ENCODE measurements at regions not wholly inside any gene's neighbourhood (a gene's known extent, or its start where the extent isn't known, plus 50 kb on each side); places are given as distances from the start of the nearest gene placed in this dataset.

DNA sequence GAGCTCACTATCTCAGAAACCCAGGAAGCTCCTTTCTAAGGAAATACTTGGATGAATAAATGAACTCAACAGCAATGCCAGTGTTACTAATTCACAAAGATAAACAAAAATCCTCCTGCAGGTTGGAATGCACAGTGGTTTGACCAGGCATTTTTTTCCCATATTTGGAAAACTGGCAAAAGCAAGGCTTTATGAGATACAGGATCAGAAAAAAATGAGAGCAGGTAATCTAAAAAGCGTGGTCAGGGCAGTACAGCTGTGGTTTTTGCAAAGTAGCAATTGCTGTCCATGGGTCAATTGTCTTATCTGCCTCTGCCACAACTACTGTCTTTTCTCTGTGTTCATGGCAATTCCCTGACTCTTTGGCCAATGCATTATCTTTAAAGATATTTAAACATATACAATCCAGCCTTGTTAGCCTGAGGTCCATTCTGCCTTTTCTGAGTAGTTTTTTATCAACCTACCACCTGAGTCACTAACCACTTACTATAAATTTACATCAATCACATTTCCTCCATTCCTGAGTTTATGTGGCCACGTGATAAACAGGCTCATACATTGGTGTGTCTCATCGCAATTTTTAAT lies 564.5 kb upstream of the IGFBP3 start:
- Histone ChIP-seq H3K36me3 (ENCODE audit: insufficient read depth) (no peaks in the 10 kb centered on the region), H3K4me3 (IDR thresholded peaks at IDR 0.05; ENCODE audit: insufficient read depth, low read depth, low read length) (no peak overlapping the region), H2AFZ (ENCODE audit: low read depth) (no peak overlapping the region), H4K20me1 (ENCODE audit: insufficient read depth) (no peaks in the 10 kb centered on the region), H3K4me2 (no peak overlapping the region), H3K27ac (no peak overlapping the region), H3K9ac (no peak overlapping the region), H3K79me2 (ENCODE audit: insufficient read depth, low read depth) (no peaks in the 10 kb centered on the region), H3K27me3 (ENCODE audit: insufficient read depth, low read depth) (no peaks in the 10 kb centered on the region), H3K4me1 (ENCODE audit: low read depth, poor library complexity, severe bottlenecking) (no peaks in the 10 kb centered on the region)
- TF ChIP-seq, protein P1, sequence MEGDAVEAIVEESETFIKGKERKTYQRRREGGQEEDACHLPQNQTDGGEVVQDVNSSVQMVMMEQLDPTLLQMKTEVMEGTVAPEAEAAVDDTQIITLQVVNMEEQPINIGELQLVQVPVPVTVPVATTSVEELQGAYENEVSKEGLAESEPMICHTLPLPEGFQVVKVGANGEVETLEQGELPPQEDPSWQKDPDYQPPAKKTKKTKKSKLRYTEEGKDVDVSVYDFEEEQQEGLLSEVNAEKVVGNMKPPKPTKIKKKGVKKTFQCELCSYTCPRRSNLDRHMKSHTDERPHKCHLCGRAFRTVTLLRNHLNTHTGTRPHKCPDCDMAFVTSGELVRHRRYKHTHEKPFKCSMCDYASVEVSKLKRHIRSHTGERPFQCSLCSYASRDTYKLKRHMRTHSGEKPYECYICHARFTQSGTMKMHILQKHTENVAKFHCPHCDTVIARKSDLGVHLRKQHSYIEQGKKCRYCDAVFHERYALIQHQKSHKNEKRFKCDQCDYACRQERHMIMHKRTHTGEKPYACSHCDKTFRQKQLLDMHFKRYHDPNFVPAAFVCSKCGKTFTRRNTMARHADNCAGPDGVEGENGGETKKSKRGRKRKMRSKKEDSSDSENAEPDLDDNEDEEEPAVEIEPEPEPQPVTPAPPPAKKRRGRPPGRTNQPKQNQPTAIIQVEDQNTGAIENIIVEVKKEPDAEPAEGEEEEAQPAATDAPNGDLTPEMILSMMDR (conservative IDR thresholded peaks at IDR 0.05; ENCODE audit: low read depth, low read length): no peak

DNA sequence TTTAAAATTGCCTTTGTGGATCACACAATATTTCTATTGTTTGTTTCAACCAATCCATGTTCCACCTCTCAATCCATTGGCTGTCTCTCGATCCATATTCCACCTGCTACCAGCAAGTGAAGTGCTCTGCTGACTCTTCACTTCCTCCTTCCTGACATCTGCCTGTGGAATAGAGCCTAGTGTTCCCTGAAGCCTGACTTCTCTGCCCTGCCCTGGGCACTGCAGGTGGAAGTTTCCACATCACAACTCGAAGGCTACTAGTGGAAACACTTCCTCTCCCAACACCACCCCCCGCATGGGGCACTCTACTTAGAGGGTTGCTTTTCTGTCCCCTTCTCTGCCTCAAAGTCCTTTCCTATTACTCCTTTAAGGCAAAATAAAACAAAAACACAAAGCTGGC lies 563.8 kb upstream of the IGFBP3 start:
- no peak overlapping the region for H2AFZ ChIP-seq (ENCODE audit: low read depth)
- no peak overlapping the region for H3K4me3 ChIP-seq (IDR thresholded peaks at IDR 0.05; ENCODE audit: insufficient read depth, low read depth, low read length)
- TF ChIP-seq, protein P1 (conservative IDR thresholded peaks at IDR 0.05; ENCODE audit: low read depth, low read length): no peak
- no peak overlapping the region for H3K4me2 ChIP-seq
- H3K4me1 ChIP-seq (ENCODE audit: low read depth, poor library complexity, severe bottlenecking): no peaks in the 10 kb centered on the region
- H3K27ac ChIP-seq: no peak overlapping the region
- H4K20me1 ChIP-seq (ENCODE audit: insufficient read depth): no peaks in the 10 kb centered on the region
- H3K9ac ChIP-seq: no peak overlapping the region
- H3K36me3 ChIP-seq (ENCODE audit: insufficient read depth): no peaks in the 10 kb centered on the region
- H3K79me2 ChIP-seq (ENCODE audit: insufficient read depth, low read depth): no peaks in the 10 kb centered on the region
- no peaks in the 10 kb centered on the region for H3K27me3 ChIP-seq (ENCODE audit: insufficient read depth, low read depth)

DNA sequence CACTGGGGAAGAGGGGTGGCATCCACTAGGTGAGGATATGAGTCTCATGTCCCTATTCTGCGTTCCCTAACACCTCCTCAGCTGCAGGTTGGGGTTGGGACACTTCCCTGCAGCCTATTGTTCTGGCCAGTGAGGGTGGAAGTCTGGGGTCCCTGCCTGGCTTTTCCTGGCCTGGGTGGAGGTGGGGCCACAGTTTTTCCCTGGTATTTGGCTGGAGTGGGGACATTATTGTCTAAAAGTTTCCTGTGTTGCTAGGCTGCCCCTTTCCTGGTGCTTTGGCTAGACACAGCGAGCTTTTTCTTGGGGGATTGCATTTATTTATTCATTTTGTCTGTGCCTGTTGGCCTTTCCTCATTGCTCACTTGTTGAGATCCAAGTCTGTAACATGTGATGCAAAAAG lies 559.5 kb upstream of the IGFBP3 start:
- no peak overlapping the region for H3K4me3 ChIP-seq (IDR thresholded peaks at IDR 0.05; ENCODE audit: insufficient read depth, low read depth, low read length)
- no peak overlapping the region for H3K27ac ChIP-seq
- H3K36me3 ChIP-seq (ENCODE audit: insufficient read depth): no peaks in the 10 kb centered on the region
- no peaks in the 10 kb centered on the region for H3K4me1 ChIP-seq (ENCODE audit: low read depth, poor library complexity, severe bottlenecking)
- TF ChIP-seq, protein P1 (conservative IDR thresholded peaks at IDR 0.05; ENCODE audit: low read depth, low read length): no peak
- H3K4me2 ChIP-seq: no peak overlapping the region
- no peak overlapping the region for H2AFZ ChIP-seq (ENCODE audit: low read depth)
- no peak overlapping the region for H3K9ac ChIP-seq
- no peaks in the 10 kb centered on the region for H3K27me3 ChIP-seq (ENCODE audit: insufficient read depth, low read depth)
- H3K79me2 ChIP-seq (ENCODE audit: insufficient read depth, low read depth): no peaks in the 10 kb centered on the region
- H4K20me1 ChIP-seq (ENCODE audit: insufficient read depth): no peaks in the 10 kb centered on the region

DNA sequence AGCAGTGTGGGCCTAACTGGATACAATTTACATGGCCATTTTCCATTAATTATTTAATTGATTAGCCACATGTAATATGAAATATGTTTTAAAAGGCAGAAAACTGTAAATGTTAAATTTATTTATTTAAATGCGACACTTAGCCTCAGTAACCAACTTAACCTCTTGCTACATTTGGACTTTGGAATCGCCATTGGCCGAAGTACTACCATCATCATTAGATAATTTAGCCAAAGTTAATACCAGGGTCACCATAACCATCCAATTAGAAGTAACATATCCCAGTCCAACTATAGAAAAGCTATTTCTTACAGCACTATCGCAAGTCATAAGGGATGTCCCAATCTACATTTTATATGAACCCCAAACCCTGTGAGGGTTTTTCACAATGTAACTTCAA lies 558.6 kb upstream of the IGFBP3 start:
- TF ChIP-seq, protein P1 (conservative IDR thresholded peaks at IDR 0.05; ENCODE audit: low read depth, low read length): no peak
- Histone ChIP-seq H2AFZ (ENCODE audit: low read depth) (no peak overlapping the region), H3K36me3 (ENCODE audit: insufficient read depth) (no peaks in the 10 kb centered on the region), H3K4me1 (ENCODE audit: low read depth, poor library complexity, severe bottlenecking) (no peaks in the 10 kb centered on the region), H3K4me3 (IDR thresholded peaks at IDR 0.05; ENCODE audit: insufficient read depth, low read depth, low read length) (no peak overlapping the region), H4K20me1 (ENCODE audit: insufficient read depth) (no peaks in the 10 kb centered on the region), H3K79me2 (ENCODE audit: insufficient read depth, low read depth) (no peaks in the 10 kb centered on the region), H3K27me3 (ENCODE audit: insufficient read depth, low read depth) (no peaks in the 10 kb centered on the region), H3K4me2 (no peak overlapping the region), H3K27ac (no peak overlapping the region), H3K9ac (no peak overlapping the region)
